H9 (cell line): ENCODE measurements at regions not wholly inside any gene's neighbourhood (a gene's known extent, or its start where the extent isn't known, plus 50 kb on each side); places are given as distances from the start of the nearest gene placed in this dataset.

Experiments used
- DNase-seq: peaks from one replicate; pipeline ENCODE4 v3.0.0-alpha.2; 2017
- H2AFZ ChIP-seq: one replicate; pipeline ENCODE4 v1.6.1; 2013; ENCODE audit warnings: mild to moderate bottlenecking, low read length, control low read depth, moderate library complexity
- H2AK5ac ChIP-seq: 2 replicates; pipeline ENCODE4 v1.6.1; 2013; ENCODE audit warnings: low read length, control low read depth, mixed read lengths; ENCODE audit not compliant: insufficient read length
- H2BK120ac ChIP-seq: one replicate; pipeline ENCODE4 v1.6.1; 2013; ENCODE audit warnings: low read depth, mild to moderate bottlenecking, low read length, control low read depth, inconsistent platforms; ENCODE audit not compliant: poor library complexity, severe bottlenecking
- H2BK12ac ChIP-seq: 2 replicates; pipeline ENCODE4 v1.6.1; 2013; ENCODE audit warnings: low read length, control low read depth, mixed read lengths, low read depth; ENCODE audit not compliant: insufficient read length
- H2BK15ac ChIP-seq: 2 replicates; pipeline ENCODE4 v1.6.1; 2013; ENCODE audit warnings: low read depth, low read length, control low read depth
- H2BK20ac ChIP-seq: one replicate; pipeline ENCODE4 v1.6.1; 2013; ENCODE audit warnings: low read depth, mild to moderate bottlenecking, low read length, control low read depth, inconsistent platforms; ENCODE audit not compliant: poor library complexity, severe bottlenecking
- H2BK5ac ChIP-seq: 2 replicates; pipeline ENCODE4 v1.6.1; 2013; ENCODE audit warnings: low read length, control low read depth, mixed read lengths; ENCODE audit not compliant: insufficient read length
- H3K14ac ChIP-seq: 2 replicates; pipeline ENCODE4 v1.6.1; 2013; ENCODE audit warnings: low read length, control low read depth; ENCODE audit not compliant: insufficient read depth
- H3K18ac ChIP-seq: 2 replicates; pipeline ENCODE4 v1.6.1; 2013; ENCODE audit warnings: low read depth, mild to moderate bottlenecking, mixed read lengths, low read length, control low read depth; ENCODE audit not compliant: insufficient read length
- H3K23ac ChIP-seq: 2 replicates; pipeline ENCODE4 v1.6.1; 2013; ENCODE audit warnings: low read length, control low read depth, mixed read lengths, low read depth; ENCODE audit not compliant: insufficient read length
- H3K23me2 ChIP-seq: 2 replicates; pipeline ENCODE4 v1.6.1; 2013; ENCODE audit warnings: low read depth, mild to moderate bottlenecking, mixed read lengths, low read length, control low read depth; ENCODE audit not compliant: insufficient read length, poor library complexity, severe bottlenecking
- H3K27ac ChIP-seq: 2 replicates; pipeline ENCODE4 v1.5.1; 2013; ENCODE audit warnings: low read length, control low read depth, mixed read lengths, low read depth; ENCODE audit not compliant: insufficient read length
- H3K27me3 ChIP-seq: 2 replicates; pipeline ENCODE4 v1.6.1; 2013; ENCODE audit warnings: low read length, control low read depth, inconsistent platforms; ENCODE audit not compliant: insufficient read depth
- H3K4ac ChIP-seq: 2 replicates; pipeline ENCODE4 v1.6.1; 2013; ENCODE audit warnings: low read depth, mild to moderate bottlenecking, control low read depth, inconsistent platforms, low read length, moderate library complexity
- H3K4me1 ChIP-seq: 2 replicates; pipeline ENCODE4 v1.6.1; 2013; ENCODE audit warnings: low read length, control low read depth, inconsistent platforms; ENCODE audit not compliant: insufficient read depth
- H3K4me2 ChIP-seq: 2 replicates; pipeline ENCODE4 v1.6.1; 2013; ENCODE audit warnings: low read length, control low read depth, mixed read lengths; ENCODE audit not compliant: insufficient read length, insufficient read depth
- H3K56ac ChIP-seq: 2 replicates; pipeline ENCODE4 v1.6.1; 2013; ENCODE audit warnings: low read depth, mild to moderate bottlenecking, mixed read lengths, low read length, control low read depth; ENCODE audit not compliant: insufficient read length
- H3K79me1 ChIP-seq: 2 replicates; pipeline ENCODE4 v1.6.1; 2013; ENCODE audit warnings: low read depth, mild to moderate bottlenecking, moderate library complexity, low read length, control low read depth, inconsistent platforms; ENCODE audit not compliant: insufficient read depth, poor library complexity, severe bottlenecking
- H3K79me2 ChIP-seq: 2 replicates; pipeline ENCODE4 v1.6.1; 2013; ENCODE audit warnings: low read length, control low read depth, inconsistent platforms; ENCODE audit not compliant: insufficient read depth
- H3K9ac ChIP-seq: 2 replicates; pipeline ENCODE4 v1.6.1; 2013; ENCODE audit warnings: low read length, control low read depth, mixed read lengths; ENCODE audit not compliant: insufficient read length; ENCODE audit errors: extremely low read depth
- H3K9me3 ChIP-seq: one replicate; pipeline ENCODE4 v1.6.1; 2013; ENCODE audit warnings: low read depth, low read length, inconsistent platforms; ENCODE audit not compliant: control insufficient read depth
- H3T11ph ChIP-seq: one replicate; pipeline ENCODE4 v1.6.1; 2013; ENCODE audit warnings: mild to moderate bottlenecking, low read length, control low read depth, inconsistent platforms
- H4K20me1 ChIP-seq: one replicate; pipeline ENCODE4 v1.6.1; 2013; ENCODE audit not compliant: control insufficient read depth, insufficient read length, insufficient read depth
- H4K5ac ChIP-seq: 2 replicates; pipeline ENCODE4 v1.6.1; 2013; ENCODE audit warnings: low read depth, mild to moderate bottlenecking, mixed read lengths, low read length, control low read depth; ENCODE audit not compliant: insufficient read length
- H4K8ac ChIP-seq: replicated peaks from 2 replicates; pipeline ENCODE4 v1.6.1; 2013; ENCODE audit warnings: low read length, control low read depth, mixed read lengths, low read depth; ENCODE audit not compliant: insufficient read length
- H4K91ac ChIP-seq: 2 replicates; pipeline ENCODE4 v1.6.1; 2013; ENCODE audit warnings: low read depth, mild to moderate bottlenecking, moderate library complexity, mixed read lengths, low read length, control low read depth; ENCODE audit not compliant: insufficient read length
- H3K27ac Mint-ChIP-seq, 3 experiments: 2 replicates in 2 of 3; 3 replicates in 1 of 3; pipeline ENCODE4 v1.8.0; 2020 to 2021; ENCODE audit warnings: mixed read lengths in 3 of 3, mild to moderate bottlenecking in 1 of 3, moderate library complexity in 1 of 3
- H3K27me3 Mint-ChIP-seq: 2 replicates; pipeline ENCODE4 v1.8.0; 2021; ENCODE audit warnings: low read depth, mild to moderate bottlenecking, moderate library complexity, mixed read lengths
- H3K36me3 Mint-ChIP-seq, 3 experiments: 2 replicates in 2 of 3; 3 replicates in 1 of 3; pipeline ENCODE4 v1.8.0; 2020 to 2021; ENCODE audit warnings: low read depth in 3 of 3, mixed read lengths in 3 of 3; ENCODE audit not compliant: insufficient read depth in 1 of 3
- H3K4me1 Mint-ChIP-seq, 2 experiments: 2 replicates each; pipeline ENCODE4 v1.8.0; 2020; ENCODE audit warnings: mixed read lengths in 2 of 2
- H3K4me3 Mint-ChIP-seq, 2 experiments: 2 replicates in 1 of 2; 3 replicates in 1 of 2; pipeline ENCODE4 v1.8.0; 2020 to 2021; ENCODE audit warnings: mild to moderate bottlenecking in 2 of 2, mixed read lengths in 2 of 2, moderate library complexity in 1 of 2
- H3K9me3 Mint-ChIP-seq, 2 experiments: 2 replicates in 1 of 2; 3 replicates in 1 of 2; pipeline ENCODE4 v1.8.0; 2020; ENCODE audit warnings: mild to moderate bottlenecking in 2 of 2, mixed read lengths in 2 of 2, moderate library complexity in 1 of 2
- TF ChIP-seq, protein P1 (sequence below): fragments of 200-600 bp; sonication (generic); conservative IDR thresholded peaks from 3 replicates; pipeline ENCODE4 v1.8.0; 2021; ENCODE audit warnings: antibody characterized with exemption, mild to moderate bottlenecking

- Mint-ChIP-seq H3K4me3 (no peak overlapping the region), H3K27me3 (no peaks in the 10 kb centered on the region; the same call in 1 of the 2 replicates), H3K4me1 (peaks cover 18 to 21% of the 10 kb centered on the region in 2 experiments), H3K27ac (no peak overlapping the region), H3K9me3 (peaks cover 49 to 63% of the 10 kb centered on the region in 2 experiments), H3K36me3 (no peaks in the 10 kb centered on the region)
- Histone ChIP-seq H2BK5ac (no peak overlapping the region), H3K56ac (no peak overlapping the region), H3K23me2 (no peaks in the 10 kb centered on the region), H3K27me3 (no peaks in the 10 kb centered on the region), H2BK20ac (no peak overlapping the region), H3K79me1 (no peaks in the 10 kb centered on the region), H2AFZ (no peak overlapping the region), H3K4me1 (no peaks in the 10 kb centered on the region; the same call in 1 of the 2 replicates), H2BK15ac (no peak overlapping the region), H3K9ac (no peak overlapping the region), H2BK120ac (no peak overlapping the region), H3K79me2 (no peaks in the 10 kb centered on the region), H3K9me3 (no peaks in the 10 kb centered on the region), H3K23ac (no peak overlapping the region), H3K27ac (no peak overlapping the region), H3K4me2 (no peak overlapping the region), H4K20me1 (no peaks in the 10 kb centered on the region), H2BK12ac (no peak overlapping the region), H4K8ac (no peak overlapping the region), H2AK5ac (no peak overlapping the region), H3K4ac (no peak overlapping the region), H3K14ac (no peak overlapping the region), H3T11ph (no peak overlapping the region), H4K5ac (no peak overlapping the region), H3K18ac (no peak overlapping the region), H4K91ac (no peak overlapping the region)
- DNase-seq, result no peak
- TF ChIP-seq, protein P1, sequence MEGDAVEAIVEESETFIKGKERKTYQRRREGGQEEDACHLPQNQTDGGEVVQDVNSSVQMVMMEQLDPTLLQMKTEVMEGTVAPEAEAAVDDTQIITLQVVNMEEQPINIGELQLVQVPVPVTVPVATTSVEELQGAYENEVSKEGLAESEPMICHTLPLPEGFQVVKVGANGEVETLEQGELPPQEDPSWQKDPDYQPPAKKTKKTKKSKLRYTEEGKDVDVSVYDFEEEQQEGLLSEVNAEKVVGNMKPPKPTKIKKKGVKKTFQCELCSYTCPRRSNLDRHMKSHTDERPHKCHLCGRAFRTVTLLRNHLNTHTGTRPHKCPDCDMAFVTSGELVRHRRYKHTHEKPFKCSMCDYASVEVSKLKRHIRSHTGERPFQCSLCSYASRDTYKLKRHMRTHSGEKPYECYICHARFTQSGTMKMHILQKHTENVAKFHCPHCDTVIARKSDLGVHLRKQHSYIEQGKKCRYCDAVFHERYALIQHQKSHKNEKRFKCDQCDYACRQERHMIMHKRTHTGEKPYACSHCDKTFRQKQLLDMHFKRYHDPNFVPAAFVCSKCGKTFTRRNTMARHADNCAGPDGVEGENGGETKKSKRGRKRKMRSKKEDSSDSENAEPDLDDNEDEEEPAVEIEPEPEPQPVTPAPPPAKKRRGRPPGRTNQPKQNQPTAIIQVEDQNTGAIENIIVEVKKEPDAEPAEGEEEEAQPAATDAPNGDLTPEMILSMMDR, result no peak
Observed at GRCh38 chrX:13128104-13128503, 83.7 kb upstream of the FAM9C start.
